GM13976 (cell line): ENCODE measurements at regions not wholly inside any gene's neighbourhood (a gene's known extent, or its start where the extent isn't known, plus 50 kb on each side); places are given as distances from the start of the nearest gene placed in this dataset.

ENCODE experiments used
- DNase-seq: peaks from one replicate; pipeline ENCODE4 v3.0.0; 2012; ENCODE audit warnings: low spot score
- CTCF ChIP-seq: IDR thresholded peaks from 2 replicates; pipeline ENCODE4 v1.5.1; 2012; ENCODE audit warnings: borderline replicate concordance, mild to moderate bottlenecking; ENCODE audit not compliant: insufficient read depth; ENCODE audit errors: extremely low read depth, missing control alignments, control extremely low read depth
- in situ Hi-C: fragments of 300-500 bp; cut with MboI; formaldehyde crosslinking; loops from one replicate; pipeline ENCODE4 v1.12.0; 2022; ENCODE audit warnings: low sequenced_read_pairs, mixed read lengths, inconsistent platforms; ENCODE audit not compliant: unreplicated experiment

- in situ Hi-C loops = no loop called here
- TF ChIP-seq CTCF = no peak
- no peak for DNase-seq
Observed at GRCh38 chr7:52838981-52839411, 196.4 kb upstream of the POM121L12 start.

GRCh38 chr7:52831321-52831720 is 204.1 kb upstream of the POM121L12 start:
- no peak for DNase-seq
- in situ Hi-C loops = no loop called here

GRCh38 chr7:52830801-52831200 is 204.6 kb upstream of the POM121L12 start:
- in situ Hi-C loops = no loop called here
- no peak for TF ChIP-seq CTCF
- DNase-seq = no peak

More at GRCh38 chr7:52831321-52831720, 204.1 kb upstream of the POM121L12 start:
- no peak for TF ChIP-seq CTCF

- in situ Hi-C loops = no loop called here
- TF ChIP-seq CTCF = no peak
- DNase-seq = no peak
Observed at GRCh38 chr7:52826515-52827265, 208.7 kb upstream of the POM121L12 start.

GRCh38 chr7:52825611-52826010 is 209.8 kb upstream of the POM121L12 start:
- in situ Hi-C loops = no loop called here
- no peak for DNase-seq
- no peak for TF ChIP-seq CTCF

GRCh38 chr7:52811537-52811936 is 223.9 kb upstream of the POM121L12 start:
- in situ Hi-C loops = no loop called here
- no peak for DNase-seq
- no peak for TF ChIP-seq CTCF
